NCI-H2171 treated with DMSO at 0.1 percent for 48 hours (cell line): ENCODE measurements at regions not wholly inside any gene's neighbourhood (a gene's known extent, or its start where the extent isn't known, plus 50 kb on each side); places are given as distances from the start of the nearest gene placed in this dataset.
"Not testable (repeated sequence)": the region's sequence is repeated elsewhere in the genome, so short reads cannot be mapped to it uniquely, and the experiment has no call there.

ENCODE experiments used
- DNase-seq: peaks from one replicate; lab custom pipeline; 2025; lab: John Stamatoyannopoulos, UW

DNA sequence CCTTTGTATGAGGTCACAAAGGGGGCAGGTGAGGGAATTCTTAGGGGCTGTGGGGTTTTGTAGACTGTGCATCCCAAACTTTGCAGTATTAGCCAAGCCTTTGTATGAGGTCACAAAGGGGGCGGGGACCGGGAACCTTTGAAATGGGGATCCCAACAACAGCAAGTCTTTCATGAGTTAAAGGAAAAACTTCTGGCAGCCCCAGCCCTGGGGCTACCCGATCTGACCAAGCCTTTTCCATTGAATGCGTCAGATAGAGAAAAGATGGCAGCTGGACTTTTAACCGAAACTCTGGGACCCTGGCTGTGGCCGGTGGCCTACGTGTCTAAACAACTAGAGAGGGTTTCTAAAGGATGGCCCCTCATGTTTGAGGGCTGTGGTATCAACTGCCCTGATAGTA is 79.0 kb upstream of the RUBCNL start:
- not testable (repeated sequence) for DNase-seq

DNA sequence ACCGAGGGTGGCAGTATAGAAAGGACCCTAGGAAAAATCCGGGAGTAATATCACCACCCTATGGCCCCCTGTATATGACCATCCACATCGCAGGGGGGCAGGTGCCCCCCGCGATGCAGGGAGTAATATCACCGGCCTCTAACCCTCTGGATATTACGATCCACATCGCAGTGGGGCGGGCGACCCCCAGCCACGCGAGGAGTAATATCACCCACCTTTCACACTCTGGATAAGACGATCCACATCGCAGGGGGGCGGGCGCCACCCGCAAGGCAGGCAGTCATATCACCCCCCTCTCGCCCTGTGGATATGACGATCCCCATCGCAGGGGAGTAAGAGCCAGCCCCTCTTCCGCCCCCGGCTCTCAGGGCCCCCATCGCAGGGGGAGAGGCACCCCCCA is 76.7 kb upstream of the RUBCNL start:
- DNase-seq = no peak

DNA sequence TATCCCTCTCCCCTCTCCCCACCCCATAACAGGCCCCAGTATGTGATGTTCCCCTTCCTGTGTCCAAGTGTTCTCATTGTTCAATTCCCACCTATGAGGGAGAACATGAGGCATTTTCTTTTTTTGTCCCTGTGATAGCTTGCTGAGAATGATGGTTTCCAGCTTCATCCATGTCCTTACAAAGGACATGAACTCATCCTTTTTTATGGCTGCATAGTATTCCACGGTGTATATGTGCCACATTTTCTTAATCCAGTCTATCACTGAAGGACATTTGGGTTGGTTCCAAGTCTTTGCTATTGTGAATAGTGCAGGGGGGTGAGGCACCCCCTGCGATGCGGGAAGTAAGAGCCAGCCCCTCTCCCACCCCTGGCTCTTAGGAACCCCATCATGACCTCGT is 73.2 kb upstream of the RUBCNL start:
- DNase-seq = not testable (repeated sequence)

DNA sequence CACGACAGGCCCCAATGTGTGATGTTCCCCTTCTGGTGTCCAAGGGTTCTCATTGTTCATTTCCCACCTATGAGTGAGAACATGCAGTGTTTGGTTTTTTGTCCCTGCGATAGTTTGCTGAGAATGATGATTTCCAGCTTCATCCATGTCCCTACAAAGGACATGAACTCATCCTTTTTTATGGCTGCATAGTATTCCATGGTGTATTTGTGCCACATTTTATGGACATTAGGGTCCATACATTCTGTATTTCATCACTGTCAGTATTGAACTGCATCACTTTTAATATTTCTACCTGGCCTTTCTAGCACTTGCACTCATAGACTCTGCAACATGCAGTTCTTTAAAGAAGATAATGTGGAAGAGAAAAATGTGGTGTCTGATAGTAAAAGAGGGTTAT is 70.2 kb upstream of the RUBCNL start:
- not testable (repeated sequence) for DNase-seq

DNA sequence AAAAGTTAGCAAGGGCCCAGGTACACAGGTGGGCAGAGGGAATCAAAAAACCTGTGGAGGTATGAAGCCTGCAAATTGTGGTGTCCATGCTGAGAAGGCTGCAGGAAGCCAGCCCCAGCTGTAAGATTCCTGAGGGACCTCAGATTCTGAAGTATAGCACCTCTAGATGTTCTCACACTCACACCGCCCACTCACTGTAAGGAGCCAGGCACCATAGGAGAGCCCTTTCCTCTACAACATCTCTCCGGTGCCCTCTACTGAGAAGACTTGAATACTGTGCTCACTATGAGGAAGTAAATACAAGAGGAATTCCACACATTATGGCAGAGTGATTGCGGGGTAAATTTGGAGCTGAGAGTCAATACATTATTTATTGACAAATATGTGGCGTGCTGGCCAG is 68.9 kb upstream of the RUBCNL start:
- DNase-seq = not testable (repeated sequence)

DNA sequence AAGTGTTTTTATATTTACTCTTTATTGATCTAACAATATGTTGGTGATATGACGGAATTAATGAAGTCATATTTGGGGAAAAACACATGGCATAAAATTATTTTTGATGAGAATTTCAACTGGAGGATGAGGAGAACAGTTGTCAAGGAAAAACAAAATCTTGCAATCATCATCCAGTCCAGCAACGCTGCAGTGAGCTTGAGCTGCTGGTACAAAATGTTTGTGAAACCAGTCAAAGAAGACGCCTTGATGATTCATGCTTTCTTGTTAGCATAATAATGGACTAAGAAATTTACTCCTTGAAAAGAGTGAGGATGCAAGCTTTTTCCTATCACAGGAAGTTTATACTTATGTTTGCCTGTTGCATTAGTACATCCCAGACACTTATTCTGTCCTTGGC is 64.1 kb upstream of the RUBCNL start:
- not testable (repeated sequence) for DNase-seq

DNA sequence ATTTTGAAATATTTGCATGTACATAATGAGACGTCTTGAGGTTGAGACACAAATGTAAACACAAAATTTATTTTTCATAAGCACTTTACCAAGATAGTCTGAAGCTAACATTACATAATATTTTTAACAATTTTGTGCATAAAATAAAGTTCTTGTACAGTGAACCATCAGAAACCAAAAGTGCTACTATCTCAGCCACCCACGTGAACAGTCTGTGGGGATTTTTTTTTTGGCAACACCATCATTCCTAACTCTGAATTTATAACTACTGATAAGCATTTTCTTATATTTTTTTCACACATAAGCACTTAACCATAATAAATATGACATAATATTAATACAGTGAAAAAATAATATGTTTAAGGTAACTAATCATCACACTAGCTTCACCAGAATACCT is 62.9 kb upstream of the RUBCNL start:
- not testable (repeated sequence) for DNase-seq

DNA sequence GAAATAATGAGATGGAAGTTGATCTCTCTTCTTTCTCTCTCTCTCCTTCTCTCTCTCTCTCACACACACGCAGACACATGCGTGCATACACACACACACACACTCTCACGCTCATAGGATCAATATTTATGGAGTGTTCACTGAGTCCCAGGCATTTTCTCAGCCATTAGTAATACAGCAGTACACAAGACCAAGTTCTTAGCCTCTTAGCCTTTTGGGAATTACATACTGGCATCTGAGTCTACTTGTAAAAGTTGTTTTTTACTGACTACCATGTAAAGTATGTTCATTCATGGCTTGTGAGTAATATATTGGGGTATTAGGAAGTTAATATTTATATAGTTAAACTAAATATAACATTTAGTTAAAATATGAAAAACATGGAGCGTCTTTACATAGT is 61.1 kb upstream of the RUBCNL start:
- DNase-seq = not testable (repeated sequence)

DNA sequence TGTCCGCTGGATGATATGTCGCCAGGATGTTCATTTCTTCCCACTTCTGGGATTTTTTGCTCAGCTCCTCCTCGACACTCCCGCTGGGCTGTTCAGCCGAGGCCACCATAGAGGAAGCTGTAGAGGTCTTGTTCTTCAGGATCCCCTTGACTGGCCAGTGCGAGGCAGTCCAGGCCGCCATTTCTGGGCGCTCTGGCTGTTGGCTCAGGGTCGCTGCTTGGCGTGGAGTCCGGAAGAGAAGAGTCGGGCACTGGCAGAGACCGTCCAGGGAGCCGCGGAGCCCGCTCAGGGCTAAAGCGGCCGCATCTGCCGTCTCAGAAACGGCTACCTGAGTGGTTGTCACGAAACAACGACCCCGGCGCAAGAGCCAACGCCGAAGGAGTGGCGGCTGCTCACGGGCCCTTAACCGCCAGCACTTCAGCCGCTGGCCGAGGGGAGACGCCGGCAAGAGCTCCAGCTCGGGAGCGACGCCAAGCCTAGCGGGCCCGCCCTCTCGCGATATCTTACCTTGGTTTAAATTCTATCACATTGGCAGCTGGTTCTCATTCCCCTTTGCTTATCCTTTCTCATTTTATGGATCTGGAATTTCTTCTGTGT is 50.9 kb upstream of the RUBCNL start:
- not testable (repeated sequence) for DNase-seq
